SK-N-SH (cell line): ENCODE measurements at regions not wholly inside any gene's neighbourhood (a gene's known extent, or its start where the extent isn't known, plus 50 kb on each side); places are given as distances from the start of the nearest gene placed in this dataset.
A peak's percentile ranks its signal among the peaks of the same experiment; 100 is the strongest.

Source experiments
- CTCF ChIA-PET: fragments of 300-600, 350-600 bp; formaldehyde crosslinking; extraction: SDS; loops from one replicate; lab custom pipeline; 2021; lab: Yijun Ruan, JAX
- POLR2A ChIA-PET: fragments of 350-600 bp; sonication (Branson Sonifier 250); formaldehyde crosslinking; extraction: SDS; loops from one replicate; lab custom pipeline; 2020; ENCODE audit warnings: antibody characterized with exemption, inconsistent platforms; lab: Yijun Ruan, JAX
- DNase-seq: peaks from one replicate; pipeline ENCODE4 v3.0.0; 2012
- H2AFZ ChIP-seq: fragments of 200-600 bp; sonication (generic); 2 replicates; pipeline ENCODE4 v1.8.1; 2016; ENCODE audit warnings: antibody characterized with exemption, mild to moderate bottlenecking, low read depth
- H3F3A ChIP-seq: fragments of 200-600 bp; sonication (generic); replicated peaks from 2 replicates; pipeline ENCODE3; 2016; ENCODE audit warnings: antibody characterized with exemption, mild to moderate bottlenecking; ENCODE audit not compliant: insufficient read depth
- H3K27ac ChIP-seq, 2 experiments: fragments of 200-500 bp in 1 of 2; fragments of 200-600 bp in 1 of 2; sonication (Bioruptor generic) in 1 of 2; sonication (generic), shearing (Covaris generic) in 1 of 2; 2 replicates each; pipeline versions ENCODE4 v1.5.1 to v1.6.1; 2014 to 2016; ENCODE audit warnings: low read depth in 2 of 2, inconsistent platforms in 1 of 2, low read length in 1 of 2, mild to moderate bottlenecking in 1 of 2, mixed read lengths in 1 of 2
- H3K27me3 ChIP-seq: fragments of 200-600 bp; sonication (generic), shearing (Covaris generic); 2 replicates; pipeline ENCODE4 v1.6.1; 2016; ENCODE audit warnings: mixed run types; ENCODE audit not compliant: insufficient read depth
- H3K36me3 ChIP-seq, 2 experiments: fragments of 200-500 bp in 1 of 2; fragments of 200-600 bp in 1 of 2; sonication (Bioruptor generic) in 1 of 2; sonication (generic) in 1 of 2; replicated peaks in 1 of 2; 2 replicates each; pipeline versions ENCODE3 to v1.5.1; 2014 to 2016; ENCODE audit warnings: low read length in 1 of 2, mild to moderate bottlenecking in 1 of 2; ENCODE audit not compliant: insufficient read depth in 2 of 2, control insufficient read depth in 1 of 2
- H3K4me1 ChIP-seq, 2 experiments: fragments of 200-500 bp in 1 of 2; fragments of 200-600 bp in 1 of 2; sonication (Bioruptor generic) in 1 of 2; sonication (generic), shearing (Covaris generic) in 1 of 2; 2 replicates each; pipeline versions ENCODE4 v1.5.1 to v1.6.1; 2014 to 2016; ENCODE audit warnings: low read depth in 1 of 2, low read length in 1 of 2, mixed run types in 1 of 2; ENCODE audit not compliant: insufficient read depth in 2 of 2, control insufficient read depth in 1 of 2
- H3K4me2 ChIP-seq: fragments of 200-600 bp; sonication (generic), shearing (Covaris generic); 2 replicates; pipeline ENCODE4 v1.6.1; 2017; ENCODE audit warnings: mixed run types
- H3K4me3 ChIP-seq, 2 experiments: fragments of 200-500 bp in 1 of 2; fragments of 200-600 bp in 1 of 2; sonication (Bioruptor generic) in 1 of 2; sonication (generic), shearing (Covaris generic) in 1 of 2; 2 replicates each; pipeline versions ENCODE4 v1.5.1 to v1.8.1; 2014 to 2016; ENCODE audit warnings: low read depth in 2 of 2, inconsistent platforms in 1 of 2, low read length in 1 of 2, mild to moderate bottlenecking in 1 of 2, mixed read lengths in 1 of 2, moderate library complexity in 1 of 2
- H3K79me2 ChIP-seq: fragments of 200-600 bp; sonication (generic); 2 replicates; pipeline ENCODE4 v1.8.1; 2017; ENCODE audit warnings: mild to moderate bottlenecking; ENCODE audit not compliant: insufficient read depth
- H3K9ac ChIP-seq: fragments of 200-600 bp; sonication (generic); 2 replicates; pipeline ENCODE4 v1.6.1; 2017; ENCODE audit warnings: mixed run types
- H3K9me2 ChIP-seq: fragments of 200-600 bp; sonication (generic); 2 replicates; pipeline ENCODE4 v1.6.1; 2017; ENCODE audit warnings: mixed run types
- H3K9me3 ChIP-seq: fragments of 200-600 bp; sonication (generic); 2 replicates; pipeline ENCODE4 v1.6.1; 2017; ENCODE audit warnings: mixed run types, mild to moderate bottlenecking, moderate library complexity
- H4K20me1 ChIP-seq: fragments of 200-600 bp; sonication (generic); 2 replicates; pipeline ENCODE4 v1.6.1; 2017; ENCODE audit warnings: mild to moderate bottlenecking, mixed run types; ENCODE audit not compliant: insufficient read depth
- FOSL2 ChIP-seq: IDR thresholded peaks from 2 replicates; pipeline ENCODE4 v1.4.0; 2012; ENCODE audit warnings: low read depth, mild to moderate bottlenecking, moderate library complexity, borderline replicate concordance
- FOXJ3 ChIP-seq: sonication (generic); formaldehyde crosslinking; IDR thresholded peaks from 2 replicates; pipeline ENCODE4 v1.5.1; 2020; ENCODE audit warnings: mild to moderate bottlenecking, missing genetic modification reagents
- GABPA ChIP-seq: IDR thresholded peaks from 2 replicates; pipeline ENCODE4 v1.4.0; 2012; ENCODE audit warnings: low read depth, mild to moderate bottlenecking
- JUND ChIP-seq: IDR thresholded peaks from 2 replicates; pipeline ENCODE4 v1.4.0; 2012
- NFIC ChIP-seq: IDR thresholded peaks from 2 replicates; pipeline ENCODE4 v1.4.0; 2012; ENCODE audit warnings: borderline replicate concordance
- RAD21 ChIP-seq: IDR thresholded peaks from 2 replicates; pipeline ENCODE4 v1.6.1; 2012; ENCODE audit warnings: mild to moderate bottlenecking, low read length
- RCOR1 ChIP-seq: fragments of 150-350 bp; IDR thresholded peaks from 2 replicates; pipeline ENCODE4 v1.6.1; 2017; ENCODE audit warnings: antibody characterized with exemption, low read length
- RFX5 ChIP-seq: IDR thresholded peaks from 2 replicates; pipeline ENCODE4 v1.6.1; 2012; ENCODE audit warnings: mild to moderate bottlenecking, improper control_type of control experiment, low read length
- RXRA ChIP-seq: IDR thresholded peaks from 2 replicates; pipeline ENCODE4 v1.4.0; 2012; ENCODE audit warnings: low read depth, mild to moderate bottlenecking, borderline replicate concordance
- TCF12 ChIP-seq: IDR thresholded peaks from 2 replicates; pipeline ENCODE4 v1.4.0; 2012
- TEAD4 ChIP-seq: IDR thresholded peaks from 2 replicates; pipeline ENCODE4 v1.4.0; 2012; ENCODE audit warnings: mild to moderate bottlenecking, borderline replicate concordance; ENCODE audit not compliant: insufficient read depth
- YY1 ChIP-seq: IDR thresholded peaks from 2 replicates; pipeline ENCODE4 v1.4.0; 2012; ENCODE audit warnings: low read depth, mild to moderate bottlenecking
- ZBTB33 ChIP-seq: IDR thresholded peaks from 2 replicates; pipeline ENCODE4 v1.4.0; 2012; ENCODE audit warnings: low read depth, borderline replicate concordance
- whole genome bisulfite sequencing: methylation state at CpG from one replicate; pipeline ENCODE4 v1.1.6; 2017; ENCODE audit warnings: low lambda C conversion rate; 5-methylcytosine and 5-hydroxymethylcytosine counted together
- TF ChIP-seq, protein P1 (sequence below): IDR thresholded peaks from 2 replicates; pipeline ENCODE4; 2012

DNA sequence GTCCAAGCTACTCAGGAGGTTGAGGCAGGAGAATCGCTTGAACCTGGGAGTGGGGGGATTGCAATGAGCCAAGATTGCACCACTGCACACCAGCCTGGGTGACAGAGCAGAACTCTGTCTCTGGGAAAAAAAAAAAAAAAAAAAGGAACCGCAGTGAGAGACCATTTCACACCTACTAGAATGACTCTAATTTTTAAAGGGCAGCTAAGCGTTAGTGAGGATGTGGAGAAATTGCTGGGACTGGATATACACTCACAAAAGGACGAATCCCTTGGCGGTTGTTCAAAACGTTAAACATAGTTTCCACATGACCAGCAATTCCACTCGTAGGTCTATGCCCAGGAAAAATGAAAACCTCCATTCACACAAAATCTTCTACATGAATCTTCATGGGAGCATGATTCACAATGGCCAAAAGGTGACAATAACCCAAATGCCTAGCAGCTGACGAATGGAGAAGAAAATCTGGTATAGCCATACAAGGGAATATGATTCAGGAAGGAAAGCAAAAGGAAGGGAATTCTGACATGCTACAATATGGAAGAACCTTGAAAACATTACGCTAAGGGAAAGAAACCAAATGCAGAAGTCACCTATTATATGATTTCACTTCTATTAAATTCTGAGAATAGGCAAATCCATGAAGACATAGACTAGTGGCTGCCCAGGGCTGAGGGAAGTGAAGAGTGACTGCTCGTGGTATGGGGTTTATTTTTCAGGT is 127.0 kb downstream of the CHSY1 start:
- no peaks in the 10 kb centered on the region for H3K27me3 ChIP-seq
- no peaks in the 10 kb centered on the region for H3K79me2 ChIP-seq
- H4K20me1 ChIP-seq: no peaks in the 10 kb centered on the region
- H3K36me3 ChIP-seq: no peaks in the 10 kb centered on the region
- H3K4me3 ChIP-seq: no peak overlapping the region
- H3K9me2 ChIP-seq: no peaks in the 10 kb centered on the region
- WGBS: 74% methylated on average over 10 of the region's 10 CpGs
- peaks cover 45% of the 10 kb centered on the region for H3F3A ChIP-seq
- no peak for TF ChIP-seq ZBTB33
- TF ChIP-seq TEAD4: no peak
- no peak for TF ChIP-seq RFX5
- no peak for TF ChIP-seq RAD21
- TF ChIP-seq GABPA: no peak
- TF ChIP-seq NFIC: peak; percentile 40; the same call in 1 of the 2 replicates
- no peak for TF ChIP-seq FOXJ3 (CRISPR knock-in tag)
- TF ChIP-seq TCF12: peak; percentile 46
- peak; percentile 49; the same call in 1 of the 2 replicates for TF ChIP-seq JUND
- TF ChIP-seq FOSL2: peak; percentile 61; the same call in 1 of the 2 replicates
- TF ChIP-seq, protein P1, sequence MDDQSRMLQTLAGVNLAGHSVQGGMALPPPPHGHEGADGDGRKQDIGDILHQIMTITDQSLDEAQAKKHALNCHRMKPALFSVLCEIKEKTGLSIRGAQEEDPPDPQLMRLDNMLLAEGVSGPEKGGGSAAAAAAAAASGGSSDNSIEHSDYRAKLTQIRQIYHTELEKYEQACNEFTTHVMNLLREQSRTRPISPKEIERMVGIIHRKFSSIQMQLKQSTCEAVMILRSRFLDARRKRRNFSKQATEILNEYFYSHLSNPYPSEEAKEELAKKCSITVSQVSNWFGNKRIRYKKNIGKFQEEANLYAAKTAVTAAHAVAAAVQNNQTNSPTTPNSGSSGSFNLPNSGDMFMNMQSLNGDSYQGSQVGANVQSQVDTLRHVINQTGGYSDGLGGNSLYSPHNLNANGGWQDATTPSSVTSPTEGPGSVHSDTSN: 0 out of 2 replicates have a peak, but pooled peaks have one; percentile 20
- no peak for TF ChIP-seq RXRA
- no peak for TF ChIP-seq RCOR1
- peaks cover 31 to 63% of the 10 kb centered on the region in 2 experiments for H3K4me1 ChIP-seq
- H3K4me2 ChIP-seq: peak overlapping the region; percentile 5; the same call in 1 of the 2 replicates
- no peak overlapping the region for H3K9ac ChIP-seq
- DNase-seq: no peak
- POLR2A ChIA-PET: interaction anchor here (0.6 kb wide), 1 partner anchor 133 kb away, joined by 4 read pairs; no protein-coding TSS in a partner anchor
- no peak overlapping the region for H2AFZ ChIP-seq
- H3K9me3 ChIP-seq: no peaks in the 10 kb centered on the region
- H3K27ac ChIP-seq: peak overlapping the region; percentile 95 to 100
- CTCF ChIA-PET: interaction anchor here (0.8 to 1.5 kb wide), 7 partner anchors 29 to 775 kb away, joined by 3 to 6 read pairs (median 3); no protein-coding TSS in a partner anchor

DNA sequence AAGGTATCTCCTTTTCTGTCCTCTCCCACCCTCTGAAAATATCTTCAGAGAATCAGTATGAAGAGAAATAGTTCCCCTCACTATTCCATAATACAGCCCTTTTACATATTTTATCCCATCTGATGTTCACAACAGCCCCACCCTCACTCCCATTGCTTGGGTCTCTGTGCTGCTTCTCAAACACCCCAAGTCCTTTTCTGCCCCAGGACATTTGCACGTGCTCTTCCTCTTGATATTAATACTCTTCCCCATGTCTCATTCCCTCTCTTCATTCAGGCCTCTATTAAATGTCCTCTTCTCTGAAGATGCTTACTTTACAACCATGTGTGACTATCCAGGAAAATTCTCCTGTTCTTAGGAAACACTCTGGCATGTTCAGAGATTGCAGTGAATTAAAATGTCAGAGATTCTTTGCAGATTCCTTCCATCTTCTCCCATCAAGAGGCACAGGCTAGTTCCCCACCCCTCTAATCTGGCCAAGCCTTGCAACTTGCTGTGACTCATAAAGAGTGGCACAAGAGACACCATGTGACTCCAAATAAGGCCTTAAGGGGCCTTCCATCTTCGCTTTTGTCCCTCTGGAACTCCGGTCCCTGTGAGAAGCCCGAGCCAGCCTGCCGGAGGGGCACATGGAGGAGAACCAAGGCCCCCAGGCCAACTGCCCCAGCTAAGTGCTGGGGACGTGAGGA is 128.5 kb downstream of the CHSY1 start:
- 92% methylated on average over 6 of the region's 6 CpGs for WGBS
- Histone ChIP-seq H3K9me2 (no peaks in the 10 kb centered on the region), H3K4me2 (no peak overlapping the region), H3K27ac (peak overlapping the region in 1 of 2 experiments; percentile 95; a peak in 3 of 4 replicates), H3K9me3 (no peaks in the 10 kb centered on the region), H2AFZ (no peak overlapping the region), H3K36me3 (no peaks in the 10 kb centered on the region), H3K9ac (no peak overlapping the region), H3F3A (peaks cover 42% of the 10 kb centered on the region), H4K20me1 (no peaks in the 10 kb centered on the region), H3K79me2 (no peaks in the 10 kb centered on the region), H3K4me3 (no peak overlapping the region), H3K27me3 (no peaks in the 10 kb centered on the region), H3K4me1 (peaks cover 25 to 54% of the 10 kb centered on the region in 2 experiments)
- no peak for DNase-seq
- CTCF ChIA-PET: interaction anchor here (0.6 to 1.5 kb wide), 3 partner anchors 30 to 773 kb away, joined by 3 to 4 read pairs (median 3); no protein-coding TSS in a partner anchor
- POLR2A ChIA-PET: no interaction called here
- TF ChIP-seq YY1: no peak
- TF ChIP-seq NFIC: no peak
- no peak for TF ChIP-seq JUND
